ENCODE measurements at regions not wholly inside any gene's neighbourhood (a gene's known extent, or its start where the extent isn't known, plus 50 kb on each side); places are given as distances from the start of the nearest gene placed in this dataset.

DNA sequence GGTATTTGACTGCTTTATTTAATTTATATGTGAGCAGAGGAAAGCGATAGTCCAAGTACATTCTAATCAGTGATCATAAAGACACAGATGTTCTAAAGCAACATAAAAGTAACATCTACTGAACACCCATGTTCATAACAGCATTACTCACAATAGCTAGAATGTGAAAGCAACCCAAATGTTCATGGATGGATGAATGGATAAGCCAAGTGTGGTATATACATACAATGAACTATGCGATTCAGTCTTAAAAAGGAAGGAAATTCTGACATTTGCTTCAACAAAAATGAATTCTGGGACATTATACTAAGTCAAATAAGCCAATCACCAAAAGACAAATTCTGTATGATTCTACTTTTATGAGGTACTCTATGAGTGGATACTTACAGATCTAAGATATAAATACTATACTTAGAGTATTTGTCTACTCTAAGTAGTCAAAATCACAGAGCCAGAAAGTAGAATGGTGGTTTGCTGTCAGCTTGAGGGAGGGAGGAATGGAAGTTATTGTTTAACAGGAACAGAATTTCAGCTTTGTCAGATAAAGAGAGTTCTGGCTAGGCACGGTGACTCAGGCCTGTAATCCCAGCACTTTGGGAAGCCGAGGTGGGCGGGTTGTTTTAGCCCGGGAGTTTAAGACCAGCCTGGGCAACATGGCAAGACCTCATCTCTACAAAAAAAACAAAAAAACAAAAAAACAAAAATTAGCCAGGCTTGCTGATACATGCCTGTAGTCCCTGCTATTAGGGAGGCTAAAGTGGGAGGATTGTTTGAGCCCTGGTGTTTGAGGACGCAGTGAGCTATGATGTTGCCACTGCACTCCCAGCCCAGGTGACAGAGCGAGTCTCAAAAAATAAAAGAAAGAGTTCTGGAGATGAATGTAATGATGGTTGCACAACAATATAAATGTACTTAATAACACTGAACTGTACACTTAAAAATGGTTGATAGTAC is 79.7 kb upstream of the ARHGAP29 start:
- ATAC-seq = no peak
- Mint-ChIP-seq H3K27me3 (peaks cover 22% of the 10 kb centered on the region), H3K36me3 (no peaks in the 10 kb centered on the region), H3K4me1 (no peaks in the 10 kb centered on the region), H3K27ac (no peak overlapping the region), H3K9me3 (no peaks in the 10 kb centered on the region), H3K4me3 (no peak overlapping the region)

DNA sequence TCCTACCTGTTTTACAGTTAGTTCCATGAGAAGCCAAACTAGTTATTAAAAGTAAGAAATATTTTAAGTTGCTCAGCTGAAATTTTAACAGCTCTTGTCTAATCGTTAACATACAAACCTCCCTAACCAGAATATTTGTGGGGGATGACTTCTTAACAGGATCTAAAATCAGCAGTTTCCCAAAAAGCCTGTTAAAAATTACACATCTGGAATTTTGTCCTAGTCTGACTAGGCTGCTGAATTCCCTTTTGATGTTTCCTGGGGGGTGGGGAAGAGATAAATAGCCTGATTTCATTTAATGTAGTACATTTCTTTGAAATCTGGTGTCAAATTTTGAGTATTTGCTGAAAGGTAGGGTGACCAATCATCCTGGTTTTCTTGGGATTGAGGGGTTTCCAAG is 78.8 kb upstream of the ARHGAP29 start:
- Mint-ChIP-seq H3K4me3 (no peak overlapping the region), H3K36me3 (no peaks in the 10 kb centered on the region), H3K27ac (no peak overlapping the region), H3K27me3 (peaks cover 20% of the 10 kb centered on the region), H3K9me3 (no peaks in the 10 kb centered on the region), H3K4me1 (no peaks in the 10 kb centered on the region)
- no peak for ATAC-seq

DNA sequence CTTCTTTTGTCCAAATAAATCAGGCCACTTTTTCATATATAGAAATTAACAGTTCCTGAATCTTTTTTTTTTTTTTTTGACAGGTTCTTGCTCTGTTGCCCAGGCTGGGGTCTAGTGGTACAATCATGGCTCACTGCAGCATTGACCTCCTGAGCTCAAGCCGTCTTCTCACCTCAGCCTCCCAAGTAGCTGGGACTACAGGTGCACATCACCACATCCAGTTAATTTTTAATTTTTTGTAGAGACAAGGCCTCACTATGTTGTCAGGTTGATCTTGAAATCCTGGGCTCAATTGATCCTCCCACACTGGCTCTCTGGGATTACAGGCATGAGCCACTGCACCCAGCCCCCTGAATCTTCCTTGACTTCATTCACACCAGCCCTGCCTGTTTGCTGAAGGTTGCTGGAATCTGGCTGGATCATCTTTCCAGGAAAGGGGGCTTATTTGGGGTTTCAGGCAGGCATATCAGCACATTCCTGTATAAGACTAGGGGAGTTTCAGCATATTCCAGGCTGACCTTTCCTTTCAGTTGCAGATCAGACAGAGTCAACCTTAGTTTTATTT is 78.2 kb upstream of the ARHGAP29 start:
- no peak overlapping the region for H3K4me3 Mint-ChIP-seq
- H3K36me3 Mint-ChIP-seq = no peaks in the 10 kb centered on the region
- H3K9me3 Mint-ChIP-seq = no peaks in the 10 kb centered on the region
- ATAC-seq = no peak
- H3K27ac Mint-ChIP-seq = no peak overlapping the region
- H3K4me1 Mint-ChIP-seq = no peaks in the 10 kb centered on the region
- H3K27me3 Mint-ChIP-seq = peaks cover 15% of the 10 kb centered on the region

DNA sequence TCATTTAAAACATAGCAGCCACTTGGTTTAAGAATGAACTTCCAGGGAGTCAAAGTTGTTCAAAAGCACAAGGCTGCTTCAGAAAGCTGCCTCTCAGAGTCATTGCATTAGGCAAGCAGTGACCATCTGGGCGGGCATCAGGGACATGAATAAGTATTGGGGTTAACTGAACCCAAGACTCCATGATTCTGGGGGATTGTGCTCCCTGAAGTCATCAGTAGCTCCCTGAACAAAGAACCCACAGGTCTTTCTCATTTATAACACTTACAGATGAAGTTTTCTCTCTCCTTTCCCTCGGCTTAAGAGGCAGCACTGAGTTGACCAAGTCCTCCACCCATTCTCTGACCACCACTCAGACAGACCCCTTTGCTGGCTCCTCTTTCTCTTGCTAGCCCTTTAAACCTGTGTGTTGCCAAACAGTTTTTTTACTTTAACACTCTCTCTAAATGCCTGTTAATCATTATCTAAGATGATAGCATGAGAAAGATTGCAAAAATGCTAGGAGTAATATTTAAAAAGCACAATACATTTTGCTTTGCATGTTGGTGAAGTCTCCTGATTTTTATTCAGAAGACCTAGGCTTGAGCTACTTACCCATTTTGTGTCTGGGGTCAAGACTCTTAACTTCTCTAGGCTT is 77.0 kb upstream of the ARHGAP29 start:
- ATAC-seq = no peak
- Mint-ChIP-seq H3K4me1 (no peaks in the 10 kb centered on the region), H3K27me3 (peaks cover 3% of the 10 kb centered on the region), H3K27ac (no peak overlapping the region), H3K9me3 (no peaks in the 10 kb centered on the region), H3K4me3 (no peak overlapping the region), H3K36me3 (no peaks in the 10 kb centered on the region)

DNA sequence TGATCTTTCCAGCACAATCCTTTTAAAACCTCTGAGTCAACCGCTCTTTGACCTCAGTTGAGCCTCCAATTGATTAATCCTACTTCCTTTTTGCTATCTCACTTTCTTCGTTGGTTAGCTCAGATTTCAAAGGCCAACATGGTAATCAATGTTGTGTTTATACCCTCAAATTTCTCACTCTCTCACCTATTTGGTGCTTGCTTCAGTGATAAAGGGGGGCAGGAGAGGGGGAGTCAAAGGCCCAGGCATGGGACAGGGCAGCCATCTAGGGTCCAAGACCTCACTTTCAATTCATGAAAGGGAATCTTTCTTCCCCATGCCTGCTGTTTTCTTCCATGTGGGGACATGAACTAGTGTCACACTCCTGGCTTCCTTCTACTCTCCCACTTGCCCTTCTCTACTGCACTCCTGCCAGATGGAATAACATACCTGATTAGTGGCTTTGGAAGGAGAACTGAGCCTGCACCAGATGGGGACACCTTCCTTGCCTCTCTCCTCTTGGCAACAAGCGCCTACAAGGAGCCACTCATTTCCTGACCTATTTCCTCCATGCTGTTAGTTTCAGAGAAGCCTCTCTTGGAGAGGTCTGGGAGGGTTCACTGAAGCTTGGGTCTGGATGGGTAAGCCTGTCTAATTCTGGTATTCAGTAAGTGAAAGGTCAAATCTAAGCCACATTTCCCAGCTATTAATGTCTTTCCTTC is 73.3 kb upstream of the ARHGAP29 start:
- no peaks in the 10 kb centered on the region for H3K36me3 Mint-ChIP-seq
- H3K27ac Mint-ChIP-seq = no peak overlapping the region
- ATAC-seq = no peak
- H3K4me3 Mint-ChIP-seq = no peak overlapping the region
- H3K9me3 Mint-ChIP-seq = no peaks in the 10 kb centered on the region
- peaks cover 2% of the 10 kb centered on the region for H3K27me3 Mint-ChIP-seq
- no peaks in the 10 kb centered on the region for H3K4me1 Mint-ChIP-seq

DNA sequence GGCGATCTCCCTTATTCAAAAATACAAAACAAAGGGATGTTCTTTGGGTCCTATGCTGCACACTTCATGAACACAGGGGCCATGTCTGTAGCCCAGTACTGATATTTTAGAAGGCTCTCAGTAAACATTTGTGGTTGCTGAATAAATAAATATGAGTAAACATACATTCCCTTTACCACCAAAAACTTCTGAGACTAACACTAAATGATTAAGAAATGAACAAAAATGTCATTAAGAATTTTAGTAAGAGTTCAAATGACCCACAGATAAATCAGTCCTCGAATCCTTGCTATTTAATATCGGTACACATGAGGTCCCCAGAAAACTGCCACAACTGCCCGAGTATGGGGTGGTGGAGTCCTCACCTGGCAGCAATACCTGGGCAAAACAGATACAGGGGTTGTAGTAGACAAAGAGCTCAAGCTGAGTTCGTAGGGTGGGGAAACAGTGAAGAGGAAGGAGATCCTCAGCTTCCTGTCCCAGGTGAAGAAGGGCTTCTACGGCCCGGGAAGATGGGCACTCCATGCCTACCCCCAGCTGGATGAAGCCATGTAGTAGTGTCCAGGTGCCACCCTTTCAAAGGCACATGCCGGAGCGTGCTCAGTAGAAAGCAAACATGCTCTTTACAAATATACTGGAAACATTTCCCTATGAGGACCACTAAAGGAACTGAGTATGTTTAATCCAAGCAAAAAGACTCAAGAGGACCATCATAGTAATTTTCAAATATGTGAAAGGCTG is 72.6 kb upstream of the ARHGAP29 start:
- H3K36me3 Mint-ChIP-seq = no peaks in the 10 kb centered on the region
- no peaks in the 10 kb centered on the region for H3K9me3 Mint-ChIP-seq
- H3K27ac Mint-ChIP-seq = no peak overlapping the region
- H3K27me3 Mint-ChIP-seq = peaks cover 9% of the 10 kb centered on the region
- no peaks in the 10 kb centered on the region for H3K4me1 Mint-ChIP-seq
- no peak overlapping the region for H3K4me3 Mint-ChIP-seq
- no peak for ATAC-seq

DNA sequence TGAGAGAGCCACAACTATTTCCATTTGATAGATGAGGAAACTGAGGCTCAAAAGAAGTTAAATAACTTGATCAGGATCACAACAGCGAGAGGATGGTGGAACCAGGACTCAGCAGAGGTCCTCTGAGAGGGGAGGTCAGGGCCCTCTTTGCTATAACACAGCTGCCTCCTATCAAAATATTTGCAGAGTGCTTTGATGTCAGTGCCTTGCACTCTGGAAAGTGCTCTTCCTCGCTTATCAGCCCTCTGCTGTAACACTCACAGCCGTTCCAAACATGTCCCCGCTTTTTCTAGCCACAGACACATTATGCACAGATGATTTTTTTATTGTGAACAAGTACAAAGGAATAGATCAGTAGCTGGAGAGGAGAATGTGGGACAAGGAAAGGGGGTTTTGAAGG is 71.8 kb upstream of the ARHGAP29 start:
- Mint-ChIP-seq H3K27me3 (peaks cover 12% of the 10 kb centered on the region), H3K4me1 (no peaks in the 10 kb centered on the region), H3K36me3 (no peaks in the 10 kb centered on the region), H3K4me3 (no peak overlapping the region), H3K9me3 (no peaks in the 10 kb centered on the region), H3K27ac (no peak overlapping the region)
- no peak for ATAC-seq

DNA sequence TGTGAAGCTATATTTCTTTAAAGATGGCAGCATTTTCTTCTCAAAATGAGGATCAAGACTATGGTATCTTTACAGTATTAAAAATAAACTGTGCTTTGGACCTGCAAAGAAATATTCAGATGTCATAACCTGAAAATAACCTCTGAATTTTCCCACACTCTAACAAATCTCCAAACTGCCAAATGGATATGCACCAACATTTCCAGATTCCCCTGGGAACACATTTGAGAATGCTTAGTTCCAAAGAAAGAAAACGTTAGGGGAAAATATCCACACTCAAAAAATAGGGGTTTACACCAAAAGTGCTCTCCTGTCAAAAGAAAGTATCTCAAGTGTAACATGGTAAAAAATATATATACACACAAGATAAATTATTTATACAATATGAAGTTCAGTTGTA is 69.1 kb upstream of the ARHGAP29 start:
- Mint-ChIP-seq H3K9me3 (no peaks in the 10 kb centered on the region), H3K27ac (no peak overlapping the region), H3K4me1 (no peaks in the 10 kb centered on the region), H3K27me3 (peaks cover 38% of the 10 kb centered on the region), H3K4me3 (no peak overlapping the region), H3K36me3 (no peaks in the 10 kb centered on the region)
- ATAC-seq = no peak

DNA sequence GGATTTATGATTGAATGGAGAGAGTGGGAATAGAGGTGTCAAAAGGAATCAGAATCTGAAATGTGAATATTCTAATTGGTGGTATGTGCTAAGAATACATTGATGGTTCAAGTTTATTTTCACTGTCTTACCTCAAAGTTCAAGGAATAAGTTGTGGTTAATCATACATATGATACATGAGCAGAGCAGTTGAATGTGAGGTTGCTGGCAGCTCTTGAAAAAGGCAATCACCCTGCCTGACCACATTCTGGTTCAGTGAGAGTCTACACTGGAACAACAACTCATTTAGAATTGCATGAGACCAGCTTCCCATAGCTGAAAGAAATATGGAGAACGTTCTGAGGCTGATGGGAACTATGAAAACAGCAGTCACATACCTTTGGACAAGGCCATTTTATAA is 68.3 kb upstream of the ARHGAP29 start:
- H3K4me3 Mint-ChIP-seq = no peak overlapping the region
- no peaks in the 10 kb centered on the region for H3K9me3 Mint-ChIP-seq
- H3K4me1 Mint-ChIP-seq = no peaks in the 10 kb centered on the region
- no peaks in the 10 kb centered on the region for H3K36me3 Mint-ChIP-seq
- peaks cover 39% of the 10 kb centered on the region for H3K27me3 Mint-ChIP-seq
- no peak overlapping the region for H3K27ac Mint-ChIP-seq
- ATAC-seq = no peak

DNA sequence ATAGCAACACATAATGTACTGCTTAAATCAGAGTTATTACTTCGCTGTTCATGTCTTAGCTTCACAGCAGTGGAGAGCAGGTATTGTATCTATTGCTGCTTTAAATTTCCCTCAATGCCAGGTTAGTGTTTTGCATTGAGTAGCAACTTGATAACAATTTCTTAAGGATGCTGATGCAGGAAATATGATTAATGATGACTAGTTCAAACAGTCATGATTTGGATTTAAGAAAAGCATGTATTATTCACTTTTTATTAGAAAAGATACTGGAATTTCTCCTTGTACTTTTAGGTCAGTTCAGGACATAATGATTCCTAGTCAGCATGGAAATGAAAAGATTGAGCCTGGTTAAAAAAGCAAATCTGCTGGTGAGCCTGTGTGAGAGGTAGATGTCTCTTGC is 67.2 kb upstream of the ARHGAP29 start:
- ATAC-seq = no peak
- no peaks in the 10 kb centered on the region for H3K9me3 Mint-ChIP-seq
- H3K4me3 Mint-ChIP-seq = no peak overlapping the region
- H3K36me3 Mint-ChIP-seq = no peaks in the 10 kb centered on the region
- no peak overlapping the region for H3K27ac Mint-ChIP-seq
- no peaks in the 10 kb centered on the region for H3K4me1 Mint-ChIP-seq
- peaks cover 47% of the 10 kb centered on the region for H3K27me3 Mint-ChIP-seq

DNA sequence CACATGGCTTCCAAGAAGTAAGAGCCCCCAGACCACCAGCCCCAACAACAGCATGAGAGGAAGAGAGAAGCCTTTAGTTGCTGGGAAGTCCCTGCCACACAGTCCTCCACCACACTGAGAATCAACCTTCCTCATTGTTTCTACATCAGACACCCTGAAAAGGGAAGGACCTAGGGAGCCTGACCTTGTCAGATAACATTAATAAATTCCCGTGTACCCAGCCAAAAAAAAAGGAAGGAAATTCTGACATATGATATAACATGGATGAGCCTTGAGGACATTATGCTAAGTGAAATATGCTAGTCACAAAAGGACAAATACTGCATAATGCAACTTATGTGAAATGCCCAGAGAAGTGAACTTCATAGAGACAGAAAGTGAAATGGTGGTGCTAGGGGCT is 65.6 kb upstream of the ARHGAP29 start:
- H3K4me1 Mint-ChIP-seq = no peaks in the 10 kb centered on the region
- H3K27me3 Mint-ChIP-seq = peaks cover 47% of the 10 kb centered on the region
- no peaks in the 10 kb centered on the region for H3K9me3 Mint-ChIP-seq
- no peak overlapping the region for H3K4me3 Mint-ChIP-seq
- no peak overlapping the region for H3K27ac Mint-ChIP-seq
- no peaks in the 10 kb centered on the region for H3K36me3 Mint-ChIP-seq
- ATAC-seq = no peak

DNA sequence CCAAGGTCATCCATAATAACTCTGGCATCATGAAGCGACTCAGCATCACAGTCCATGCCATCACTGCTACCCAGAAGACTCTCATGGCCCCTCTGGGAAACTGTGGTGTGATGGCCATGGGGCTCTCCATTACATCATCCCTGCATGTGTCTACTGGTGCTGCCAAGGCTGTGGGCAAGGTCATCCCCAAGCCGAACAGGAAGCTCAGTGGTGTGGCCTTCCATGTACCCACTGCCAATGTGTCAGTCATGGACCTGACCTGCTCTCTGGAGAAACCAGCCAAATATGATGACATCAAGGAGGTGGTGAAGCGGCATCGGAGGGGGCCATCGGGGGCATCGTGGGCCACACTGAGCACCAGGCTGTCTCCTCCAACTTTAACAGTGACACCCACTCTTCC is 65.1 kb upstream of the ARHGAP29 start:
- Mint-ChIP-seq H3K9me3 (no peaks in the 10 kb centered on the region), H3K36me3 (no peaks in the 10 kb centered on the region), H3K27ac (no peak overlapping the region), H3K27me3 (peaks cover 47% of the 10 kb centered on the region), H3K4me1 (no peaks in the 10 kb centered on the region), H3K4me3 (no peak overlapping the region)
- no peak for ATAC-seq

DNA sequence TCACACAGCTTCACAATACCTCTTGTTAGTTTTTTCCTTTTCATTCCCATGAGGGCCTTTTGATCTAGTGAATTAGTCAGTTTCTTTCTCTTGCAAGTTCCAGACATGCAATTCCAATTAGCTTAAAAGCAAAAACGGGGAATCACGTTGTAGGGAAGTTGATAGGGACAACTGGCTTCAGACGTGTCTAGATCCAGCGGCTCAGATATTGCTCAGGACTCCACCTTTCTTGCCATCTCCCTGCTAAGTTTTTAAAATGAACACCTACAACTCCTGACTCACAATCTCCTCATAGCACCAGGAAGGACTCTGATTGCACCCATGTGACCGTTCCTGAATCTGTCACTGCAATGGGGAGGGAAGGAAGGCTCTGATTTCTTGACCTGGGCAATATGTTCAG is 63.8 kb upstream of the ARHGAP29 start:
- Mint-ChIP-seq H3K4me1 (no peaks in the 10 kb centered on the region), H3K27ac (no peak overlapping the region), H3K27me3 (peaks cover 47% of the 10 kb centered on the region), H3K4me3 (no peak overlapping the region), H3K9me3 (no peaks in the 10 kb centered on the region), H3K36me3 (no peaks in the 10 kb centered on the region)
- ATAC-seq = no peak

DNA sequence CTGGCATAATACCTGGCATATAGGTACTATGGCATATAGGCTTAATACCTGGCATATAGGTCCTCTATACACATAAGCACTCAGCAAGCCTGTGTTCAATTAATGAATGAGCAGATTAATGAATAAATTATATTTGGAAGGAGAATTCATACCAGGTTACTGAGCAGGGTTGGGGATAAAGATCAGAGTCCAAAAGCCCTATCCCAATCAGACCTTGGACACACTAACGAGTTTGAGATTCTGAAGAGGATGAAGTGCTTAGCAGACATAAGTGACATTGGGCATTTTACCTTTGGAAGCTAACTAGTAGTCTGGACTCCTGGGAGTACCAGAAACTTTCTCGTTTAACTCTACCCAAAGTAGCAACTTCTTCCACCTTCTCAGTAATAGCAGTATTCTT is 63.3 kb upstream of the ARHGAP29 start:
- Mint-ChIP-seq H3K4me1 (no peaks in the 10 kb centered on the region), H3K9me3 (no peaks in the 10 kb centered on the region), H3K27ac (no peak overlapping the region), H3K27me3 (peaks cover 46% of the 10 kb centered on the region), H3K36me3 (no peaks in the 10 kb centered on the region), H3K4me3 (no peak overlapping the region)
- ATAC-seq = no peak

All from stimulated activated memory B cell treated with anti-CD40 and anti-IgM and Interleukin-4, amounts not matched to agents 10 μg/mL and 1 μg/mL and 100 μg/mL, for 72 hours (primary cell).